H9 (cell line): ENCODE measurements at regions not wholly inside any gene's neighbourhood (a gene's known extent, or its start where the extent isn't known, plus 50 kb on each side); places are given as distances from the start of the nearest gene placed in this dataset.

Experiments
- DNase-seq: peaks from one replicate; pipeline ENCODE4 v3.0.0-alpha.2; 2017
- H2AFZ ChIP-seq: one replicate; pipeline ENCODE4 v1.6.1; 2013; ENCODE audit warnings: mild to moderate bottlenecking, low read length, control low read depth, moderate library complexity
- H2AK5ac ChIP-seq: 2 replicates; pipeline ENCODE4 v1.6.1; 2013; ENCODE audit warnings: low read length, control low read depth, mixed read lengths; ENCODE audit not compliant: insufficient read length
- H2BK120ac ChIP-seq: one replicate; pipeline ENCODE4 v1.6.1; 2013; ENCODE audit warnings: low read depth, mild to moderate bottlenecking, low read length, control low read depth, inconsistent platforms; ENCODE audit not compliant: poor library complexity, severe bottlenecking
- H2BK12ac ChIP-seq: 2 replicates; pipeline ENCODE4 v1.6.1; 2013; ENCODE audit warnings: low read length, control low read depth, mixed read lengths, low read depth; ENCODE audit not compliant: insufficient read length
- H2BK15ac ChIP-seq: 2 replicates; pipeline ENCODE4 v1.6.1; 2013; ENCODE audit warnings: low read depth, low read length, control low read depth
- H2BK20ac ChIP-seq: one replicate; pipeline ENCODE4 v1.6.1; 2013; ENCODE audit warnings: low read depth, mild to moderate bottlenecking, low read length, control low read depth, inconsistent platforms; ENCODE audit not compliant: poor library complexity, severe bottlenecking
- H2BK5ac ChIP-seq: 2 replicates; pipeline ENCODE4 v1.6.1; 2013; ENCODE audit warnings: low read length, control low read depth, mixed read lengths; ENCODE audit not compliant: insufficient read length
- H3K14ac ChIP-seq: 2 replicates; pipeline ENCODE4 v1.6.1; 2013; ENCODE audit warnings: low read length, control low read depth; ENCODE audit not compliant: insufficient read depth
- H3K18ac ChIP-seq: 2 replicates; pipeline ENCODE4 v1.6.1; 2013; ENCODE audit warnings: low read depth, mild to moderate bottlenecking, mixed read lengths, low read length, control low read depth; ENCODE audit not compliant: insufficient read length
- H3K23ac ChIP-seq: 2 replicates; pipeline ENCODE4 v1.6.1; 2013; ENCODE audit warnings: low read length, control low read depth, mixed read lengths, low read depth; ENCODE audit not compliant: insufficient read length
- H3K23me2 ChIP-seq: 2 replicates; pipeline ENCODE4 v1.6.1; 2013; ENCODE audit warnings: low read depth, mild to moderate bottlenecking, mixed read lengths, low read length, control low read depth; ENCODE audit not compliant: insufficient read length, poor library complexity, severe bottlenecking
- H3K27ac ChIP-seq: 2 replicates; pipeline ENCODE4 v1.5.1; 2013; ENCODE audit warnings: low read length, control low read depth, mixed read lengths, low read depth; ENCODE audit not compliant: insufficient read length
- H3K27me3 ChIP-seq: 2 replicates; pipeline ENCODE4 v1.6.1; 2013; ENCODE audit warnings: low read length, control low read depth, inconsistent platforms; ENCODE audit not compliant: insufficient read depth
- H3K4ac ChIP-seq: 2 replicates; pipeline ENCODE4 v1.6.1; 2013; ENCODE audit warnings: low read depth, mild to moderate bottlenecking, control low read depth, inconsistent platforms, low read length, moderate library complexity
- H3K4me1 ChIP-seq: 2 replicates; pipeline ENCODE4 v1.6.1; 2013; ENCODE audit warnings: low read length, control low read depth, inconsistent platforms; ENCODE audit not compliant: insufficient read depth
- H3K4me2 ChIP-seq: 2 replicates; pipeline ENCODE4 v1.6.1; 2013; ENCODE audit warnings: low read length, control low read depth, mixed read lengths; ENCODE audit not compliant: insufficient read length, insufficient read depth
- H3K56ac ChIP-seq: 2 replicates; pipeline ENCODE4 v1.6.1; 2013; ENCODE audit warnings: low read depth, mild to moderate bottlenecking, mixed read lengths, low read length, control low read depth; ENCODE audit not compliant: insufficient read length
- H3K79me1 ChIP-seq: 2 replicates; pipeline ENCODE4 v1.6.1; 2013; ENCODE audit warnings: low read depth, mild to moderate bottlenecking, moderate library complexity, low read length, control low read depth, inconsistent platforms; ENCODE audit not compliant: insufficient read depth, poor library complexity, severe bottlenecking
- H3K79me2 ChIP-seq: 2 replicates; pipeline ENCODE4 v1.6.1; 2013; ENCODE audit warnings: low read length, control low read depth, inconsistent platforms; ENCODE audit not compliant: insufficient read depth
- H3K9ac ChIP-seq: 2 replicates; pipeline ENCODE4 v1.6.1; 2013; ENCODE audit warnings: low read length, control low read depth, mixed read lengths; ENCODE audit not compliant: insufficient read length; ENCODE audit errors: extremely low read depth
- H3K9me3 ChIP-seq: one replicate; pipeline ENCODE4 v1.6.1; 2013; ENCODE audit warnings: low read depth, low read length, inconsistent platforms; ENCODE audit not compliant: control insufficient read depth
- H3T11ph ChIP-seq: one replicate; pipeline ENCODE4 v1.6.1; 2013; ENCODE audit warnings: mild to moderate bottlenecking, low read length, control low read depth, inconsistent platforms
- H4K20me1 ChIP-seq: one replicate; pipeline ENCODE4 v1.6.1; 2013; ENCODE audit not compliant: control insufficient read depth, insufficient read length, insufficient read depth
- H4K5ac ChIP-seq: 2 replicates; pipeline ENCODE4 v1.6.1; 2013; ENCODE audit warnings: low read depth, mild to moderate bottlenecking, mixed read lengths, low read length, control low read depth; ENCODE audit not compliant: insufficient read length
- H4K8ac ChIP-seq: replicated peaks from 2 replicates; pipeline ENCODE4 v1.6.1; 2013; ENCODE audit warnings: low read length, control low read depth, mixed read lengths, low read depth; ENCODE audit not compliant: insufficient read length
- H4K91ac ChIP-seq: 2 replicates; pipeline ENCODE4 v1.6.1; 2013; ENCODE audit warnings: low read depth, mild to moderate bottlenecking, moderate library complexity, mixed read lengths, low read length, control low read depth; ENCODE audit not compliant: insufficient read length
- H3K27ac Mint-ChIP-seq, 3 experiments: 2 replicates in 2 of 3; 3 replicates in 1 of 3; pipeline ENCODE4 v1.8.0; 2020 to 2021; ENCODE audit warnings: mixed read lengths in 3 of 3, mild to moderate bottlenecking in 1 of 3, moderate library complexity in 1 of 3
- H3K27me3 Mint-ChIP-seq: 2 replicates; pipeline ENCODE4 v1.8.0; 2021; ENCODE audit warnings: low read depth, mild to moderate bottlenecking, moderate library complexity, mixed read lengths
- H3K36me3 Mint-ChIP-seq, 3 experiments: 2 replicates in 2 of 3; 3 replicates in 1 of 3; pipeline ENCODE4 v1.8.0; 2020 to 2021; ENCODE audit warnings: low read depth in 3 of 3, mixed read lengths in 3 of 3; ENCODE audit not compliant: insufficient read depth in 1 of 3
- H3K4me1 Mint-ChIP-seq, 2 experiments: 2 replicates each; pipeline ENCODE4 v1.8.0; 2020; ENCODE audit warnings: mixed read lengths in 2 of 2
- H3K4me3 Mint-ChIP-seq, 2 experiments: 2 replicates in 1 of 2; 3 replicates in 1 of 2; pipeline ENCODE4 v1.8.0; 2020 to 2021; ENCODE audit warnings: mild to moderate bottlenecking in 2 of 2, mixed read lengths in 2 of 2, moderate library complexity in 1 of 2
- H3K9me3 Mint-ChIP-seq, 2 experiments: 2 replicates in 1 of 2; 3 replicates in 1 of 2; pipeline ENCODE4 v1.8.0; 2020; ENCODE audit warnings: mild to moderate bottlenecking in 2 of 2, mixed read lengths in 2 of 2, moderate library complexity in 1 of 2
- WGBS: extraction: QIAGEN DNeasy Blood & Tissue Kit; methylation state at CpG from one replicate; pipeline ENCODE4 v1.1.7; 2013; ENCODE audit warnings: missing lambda C conversion rate, low lambda C conversion rate, mixed read lengths; ENCODE audit not compliant: insufficient read length; ENCODE audit errors: extremely low coverage; 5-methylcytosine and 5-hydroxymethylcytosine counted together
- TF ChIP-seq, protein P1 (sequence below): fragments of 200-600 bp; sonication (generic); conservative IDR thresholded peaks from 3 replicates; pipeline ENCODE4 v1.8.0; 2021; ENCODE audit warnings: antibody characterized with exemption, mild to moderate bottlenecking

DNA sequence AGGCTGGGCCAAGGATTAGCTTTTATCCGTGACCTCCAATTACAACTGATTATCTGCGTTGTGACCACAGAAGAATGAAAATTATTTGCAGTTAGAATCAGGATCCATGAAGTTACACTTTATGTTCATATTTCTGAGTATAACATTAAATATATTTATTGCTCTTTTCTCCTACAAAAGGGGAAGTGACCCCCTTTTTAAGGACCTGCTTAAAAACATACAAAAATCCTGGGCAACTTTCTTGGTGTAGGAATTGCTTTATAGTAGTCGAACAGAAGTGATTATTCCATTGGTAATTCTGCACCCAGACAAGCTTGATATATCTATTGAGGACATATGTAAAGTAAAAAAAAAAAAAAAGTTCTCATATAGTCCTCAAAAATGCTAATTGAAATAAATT, 208.7 kb downstream of the MRPL39 start:
- Histone ChIP-seq H3K4ac (no peak overlapping the region), H2AFZ (no peak overlapping the region), H3K23me2 (no peaks in the 10 kb centered on the region), H2BK15ac (no peak overlapping the region), H2BK120ac (no peak overlapping the region), H3K14ac (no peak overlapping the region), H4K91ac (no peak overlapping the region), H3T11ph (no peak overlapping the region), H4K20me1 (no peaks in the 10 kb centered on the region), H3K27me3 (no peaks in the 10 kb centered on the region), H3K9me3 (no peaks in the 10 kb centered on the region), H3K23ac (no peak overlapping the region), H3K79me2 (no peaks in the 10 kb centered on the region), H3K56ac (no peak overlapping the region), H3K27ac (no peak overlapping the region), H4K8ac (no peak overlapping the region), H3K9ac (no peak overlapping the region), H3K79me1 (no peaks in the 10 kb centered on the region), H3K4me1 (no peaks in the 10 kb centered on the region), H2BK12ac (no peak overlapping the region), H2AK5ac (no peak overlapping the region), H4K5ac (no peak overlapping the region), H2BK20ac (no peak overlapping the region), H2BK5ac (no peak overlapping the region), H3K18ac (no peak overlapping the region), H3K4me2 (no peak overlapping the region)
- no peak for DNase-seq
- no peaks in the 10 kb centered on the region for H3K4me1 Mint-ChIP-seq
- peaks cover 0 to 5% (median 0%) of the 10 kb centered on the region in 3 experiments; a peak in 2 of 7 replicates for H3K36me3 Mint-ChIP-seq
- no CpG with 5 or more reads among the region's 3 CpGs for WGBS
- TF ChIP-seq, protein P1, sequence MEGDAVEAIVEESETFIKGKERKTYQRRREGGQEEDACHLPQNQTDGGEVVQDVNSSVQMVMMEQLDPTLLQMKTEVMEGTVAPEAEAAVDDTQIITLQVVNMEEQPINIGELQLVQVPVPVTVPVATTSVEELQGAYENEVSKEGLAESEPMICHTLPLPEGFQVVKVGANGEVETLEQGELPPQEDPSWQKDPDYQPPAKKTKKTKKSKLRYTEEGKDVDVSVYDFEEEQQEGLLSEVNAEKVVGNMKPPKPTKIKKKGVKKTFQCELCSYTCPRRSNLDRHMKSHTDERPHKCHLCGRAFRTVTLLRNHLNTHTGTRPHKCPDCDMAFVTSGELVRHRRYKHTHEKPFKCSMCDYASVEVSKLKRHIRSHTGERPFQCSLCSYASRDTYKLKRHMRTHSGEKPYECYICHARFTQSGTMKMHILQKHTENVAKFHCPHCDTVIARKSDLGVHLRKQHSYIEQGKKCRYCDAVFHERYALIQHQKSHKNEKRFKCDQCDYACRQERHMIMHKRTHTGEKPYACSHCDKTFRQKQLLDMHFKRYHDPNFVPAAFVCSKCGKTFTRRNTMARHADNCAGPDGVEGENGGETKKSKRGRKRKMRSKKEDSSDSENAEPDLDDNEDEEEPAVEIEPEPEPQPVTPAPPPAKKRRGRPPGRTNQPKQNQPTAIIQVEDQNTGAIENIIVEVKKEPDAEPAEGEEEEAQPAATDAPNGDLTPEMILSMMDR: no peak
- no peak overlapping the region for H3K4me3 Mint-ChIP-seq
- peaks cover 0 to 8% of the 10 kb centered on the region in 2 experiments; a peak in 3 of 5 replicates for H3K9me3 Mint-ChIP-seq
- H3K27me3 Mint-ChIP-seq: no peaks in the 10 kb centered on the region
- H3K27ac Mint-ChIP-seq: no peak overlapping the region
